ENCODE measurements at regions not wholly inside any gene's neighbourhood (a gene's known extent, or its start where the extent isn't known, plus 50 kb on each side); places are given as distances from the start of the nearest gene placed in this dataset.

- no peaks in the 10 kb centered on the region for H3K4me1 ChIP-seq
- DNase-seq (no peak), ATAC-seq (no peak)
- intact Hi-C loops (cut with DNase I): no loop called here
- H3K36me3 ChIP-seq (replicated peaks in 1 of 2; ENCODE audit: insufficient read depth in 1 of 2, low read depth in 2 of 2): no peaks in the 10 kb centered on the region
- H3K9me3 ChIP-seq: no peaks in the 10 kb centered on the region
- TF ChIP-seq, protein P1, sequence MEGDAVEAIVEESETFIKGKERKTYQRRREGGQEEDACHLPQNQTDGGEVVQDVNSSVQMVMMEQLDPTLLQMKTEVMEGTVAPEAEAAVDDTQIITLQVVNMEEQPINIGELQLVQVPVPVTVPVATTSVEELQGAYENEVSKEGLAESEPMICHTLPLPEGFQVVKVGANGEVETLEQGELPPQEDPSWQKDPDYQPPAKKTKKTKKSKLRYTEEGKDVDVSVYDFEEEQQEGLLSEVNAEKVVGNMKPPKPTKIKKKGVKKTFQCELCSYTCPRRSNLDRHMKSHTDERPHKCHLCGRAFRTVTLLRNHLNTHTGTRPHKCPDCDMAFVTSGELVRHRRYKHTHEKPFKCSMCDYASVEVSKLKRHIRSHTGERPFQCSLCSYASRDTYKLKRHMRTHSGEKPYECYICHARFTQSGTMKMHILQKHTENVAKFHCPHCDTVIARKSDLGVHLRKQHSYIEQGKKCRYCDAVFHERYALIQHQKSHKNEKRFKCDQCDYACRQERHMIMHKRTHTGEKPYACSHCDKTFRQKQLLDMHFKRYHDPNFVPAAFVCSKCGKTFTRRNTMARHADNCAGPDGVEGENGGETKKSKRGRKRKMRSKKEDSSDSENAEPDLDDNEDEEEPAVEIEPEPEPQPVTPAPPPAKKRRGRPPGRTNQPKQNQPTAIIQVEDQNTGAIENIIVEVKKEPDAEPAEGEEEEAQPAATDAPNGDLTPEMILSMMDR (IDR thresholded peaks at IDR 0.05): no peak
- TF ChIP-seq POLR2A (IDR thresholded peaks at IDR 0.05): no peak
- 77 to 100% methylated on average over 1 of the region's 1 CpG for WGBS, 2 donors
- no peak overlapping the region for H3K27ac ChIP-seq
- H3K27me3 ChIP-seq: no peaks in the 10 kb centered on the region
- no peak overlapping the region for H3K4me3 ChIP-seq
Observed at GRCh38 chr4:72948080-72948479, 121.4 kb downstream of the COX18 start.

- Histone ChIP-seq H3K36me3 (replicated peaks in 1 of 2; ENCODE audit: insufficient read depth in 1 of 2, low read depth in 2 of 2) (no peaks in the 10 kb centered on the region), H3K27me3 (no peaks in the 10 kb centered on the region), H3K4me3 (no peak overlapping the region), H3K9me3 (no peaks in the 10 kb centered on the region), H3K4me1 (no peaks in the 10 kb centered on the region), H3K27ac (no peak overlapping the region)
- ATAC-seq (no peak), DNase-seq (no peak)
- 54 to 59% methylated on average over 5 of the region's 5 CpGs for WGBS, 2 donors
- intact Hi-C loops (cut with DNase I): no loop called here
- TF ChIP-seq, protein P1 (IDR thresholded peaks at IDR 0.05): no peak
- no peak for TF ChIP-seq POLR2A (IDR thresholded peaks at IDR 0.05)
Observed at GRCh38 chr4:72945719-72946336, 123.7 kb downstream of the COX18 start.

- no peak overlapping the region for H3K4me3 ChIP-seq
- WGBS, 2 donors: 31 to 32% methylated on average over 4 of the region's 4 CpGs
- no peak overlapping the region for H3K27ac ChIP-seq
- ATAC-seq: no peak
- intact Hi-C loops (cut with DNase I): no loop called here
- DNase-seq: no peak
- no peaks in the 10 kb centered on the region for H3K9me3 ChIP-seq
- H3K36me3 ChIP-seq (replicated peaks in 1 of 2; ENCODE audit: insufficient read depth in 1 of 2, low read depth in 2 of 2): no peaks in the 10 kb centered on the region
- H3K27me3 ChIP-seq: no peaks in the 10 kb centered on the region
- H3K4me1 ChIP-seq: no peaks in the 10 kb centered on the region
- TF ChIP-seq POLR2A (IDR thresholded peaks at IDR 0.05): no peak
- TF ChIP-seq, protein P1 (IDR thresholded peaks at IDR 0.05): no peak
Observed at GRCh38 chr4:72942565-72942964, 127.0 kb downstream of the COX18 start.

DNA sequence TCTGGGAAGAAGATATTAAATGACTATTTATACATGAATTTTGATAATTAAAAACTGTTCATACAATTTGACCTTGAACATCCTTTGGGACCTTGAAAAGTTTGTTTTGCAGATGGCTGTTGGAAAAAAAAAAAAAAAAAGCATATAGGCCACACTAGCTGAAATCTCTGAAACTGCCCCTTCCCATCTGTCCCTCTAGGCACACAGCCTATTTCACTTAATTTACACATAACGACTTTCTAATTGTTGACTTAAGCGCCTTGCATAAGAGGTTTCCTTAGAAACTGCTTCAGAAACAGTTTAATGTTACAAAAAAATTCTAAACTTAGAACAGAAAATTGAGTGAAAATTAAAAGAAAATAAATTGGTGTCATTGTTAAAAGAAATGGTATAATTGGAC, 131.0 kb downstream of the COX18 start:
- H3K4me1 ChIP-seq: no peaks in the 10 kb centered on the region

More for the DNA sequence above, 131.0 kb downstream of the COX18 start:
- no peaks in the 10 kb centered on the region for H3K27me3 ChIP-seq
- no peak for TF ChIP-seq POLR2A (IDR thresholded peaks at IDR 0.05)
- TF ChIP-seq, protein P1 (IDR thresholded peaks at IDR 0.05): no peak
- H3K4me3 ChIP-seq: no peak overlapping the region
- intact Hi-C loops (cut with DNase I): no loop called here
- WGBS, 2 donors: 45 to 62% methylated on average over 2 of the region's 2 CpGs
- no peak overlapping the region for H3K27ac ChIP-seq
- ATAC-seq: no peak
- no peak for DNase-seq
- H3K36me3 ChIP-seq (replicated peaks in 1 of 2; ENCODE audit: insufficient read depth in 1 of 2, low read depth in 2 of 2): no peaks in the 10 kb centered on the region
- no peaks in the 10 kb centered on the region for H3K9me3 ChIP-seq

All from body of pancreas (tissue), 4 donors.